Spleen (tissue), 11 donors: ENCODE measurements at regions not wholly inside any gene's neighbourhood (a gene's known extent, or its start where the extent isn't known, plus 50 kb on each side); places are given as distances from the start of the nearest gene placed in this dataset.

Experiments
- DNase-seq: peaks from one replicate; pipeline ENCODE4 v3.0.0-alpha.2; 2020
- H3K27ac ChIP-seq, 8 donors: fragments of 200-600 bp; sonication (generic) in 7 of 8; 1 replicate in 4 of 8; 2 replicates in 4 of 8; pipeline versions ENCODE4 v1.5.0 to v1.8.0; 2016 to 2021; ENCODE audit warnings: inconsistent platforms in 4 of 8, mild to moderate bottlenecking in 4 of 8, moderate library complexity in 1 of 8
- H3K27me3 ChIP-seq, 7 donors: fragments of 200-600 bp; sonication (generic) in 6 of 7; replicated peaks in 1 of 7; 1 replicate in 4 of 7; 2 replicates in 3 of 7; pipeline versions ENCODE4 v1.5.0 to v1.8.0; 2016 to 2021; ENCODE audit warnings: inconsistent platforms in 3 of 7, mild to moderate bottlenecking in 1 of 7
- H3K36me3 ChIP-seq, 6 donors: fragments of 200-600 bp; sonication (generic) in 5 of 6; 1 replicate in 4 of 6; 2 replicates in 2 of 6; pipeline versions ENCODE4 v1.5.0 to v1.8.0; 2016 to 2021; ENCODE audit warnings: inconsistent platforms in 2 of 6
- H3K4me1 ChIP-seq, 6 donors: fragments of 200-600 bp; sonication (generic) in 5 of 6; 1 replicate in 3 of 6; 2 replicates in 3 of 6; pipeline versions ENCODE4 v1.5.0 to v1.8.0; 2016 to 2021; ENCODE audit warnings: inconsistent platforms in 3 of 6
- H3K4me3 ChIP-seq, 8 donors: fragments of 200-600 bp; sonication (generic) in 7 of 8; 1 replicate in 4 of 8; 2 replicates in 4 of 8; pipeline versions ENCODE4 v1.5.0 to v1.8.0; 2016 to 2021; ENCODE audit warnings: inconsistent platforms in 4 of 8, mild to moderate bottlenecking in 4 of 8, moderate library complexity in 2 of 8
- H3K9me3 ChIP-seq, 8 donors: fragments of 200-600 bp; sonication (generic) in 7 of 8; 1 replicate in 4 of 8; 2 replicates in 4 of 8; pipeline versions ENCODE4 v1.5.0 to v1.8.0; 2016 to 2021; ENCODE audit warnings: inconsistent platforms in 4 of 8
- POLR2A ChIP-seq, 3 donors: fragments of 450-650 bp; IDR thresholded peaks; one replicate each; pipeline ENCODE4 v1.5.1; 2017; ENCODE audit warnings: antibody characterized with exemption in 3 of 3, mild to moderate bottlenecking in 1 of 3
- POLR2AphosphoS5 ChIP-seq, 3 donors: sonication (generic); formaldehyde crosslinking; IDR thresholded peaks; one replicate each; pipeline ENCODE4 v1.5.1; 2017; ENCODE audit warnings: antibody characterized with exemption in 3 of 3
- WGBS, 5 donors: extraction: QIAGEN DNeasy Blood & Tissue Kit in 3 of 5; methylation state at CpG; one replicate each; pipeline versions ENCODE4 v1.1.5 to v1.1.7; 2013 to 2018; 5-methylcytosine and 5-hydroxymethylcytosine counted together
- intact Hi-C: fragments of 100-400 bp; cut with DNase I; formaldehyde crosslinking; loops from one replicate; pipeline ENCODE4 v1.15.0; 2023; ENCODE audit warnings: low total_unique reads
- TF ChIP-seq, protein P1 (sequence below), 11 experiments: fragments of 200-600 bp in 7 of 11; fragments of 450-650 bp in 4 of 11; sonication (generic) in 4 of 11; IDR thresholded peaks in 8 of 11; conservative IDR thresholded peaks in 3 of 11; 1 replicate in 7 of 11; 2 replicates in 4 of 11; pipeline versions ENCODE4 v1.4.0 to v1.8.0; 2016 to 2021; ENCODE audit warnings: antibody characterized with exemption in 11 of 11, inconsistent platforms in 4 of 11, mild to moderate bottlenecking in 1 of 11
- donor health status: healthy with polysubstance abuse.
- donor health status: DM: no; HTN: no; CAD: no; lungs with moderate emphysema.
- donor health status: DM: no; HTN: no; CAD: no.
- donor health status: Bipolar disorder and iron deficiency.
- donor health status: healthy.
- donor health status: DM: no; HTN: no; CAD: no.
- donor health status: DM: yes; HTN: yes; CAD: no.

- H3K4me1 ChIP-seq = peaks cover 0 to 15% (median 8%) of the 10 kb centered on the region in 6 donors
- H3K9me3 ChIP-seq = no peaks in the 10 kb centered on the region
- TF ChIP-seq POLR2AphosphoS5 (IDR thresholded peaks at IDR 0.05) (no peak), POLR2A (IDR thresholded peaks at IDR 0.05) (no peak)
- TF ChIP-seq, protein P1, sequence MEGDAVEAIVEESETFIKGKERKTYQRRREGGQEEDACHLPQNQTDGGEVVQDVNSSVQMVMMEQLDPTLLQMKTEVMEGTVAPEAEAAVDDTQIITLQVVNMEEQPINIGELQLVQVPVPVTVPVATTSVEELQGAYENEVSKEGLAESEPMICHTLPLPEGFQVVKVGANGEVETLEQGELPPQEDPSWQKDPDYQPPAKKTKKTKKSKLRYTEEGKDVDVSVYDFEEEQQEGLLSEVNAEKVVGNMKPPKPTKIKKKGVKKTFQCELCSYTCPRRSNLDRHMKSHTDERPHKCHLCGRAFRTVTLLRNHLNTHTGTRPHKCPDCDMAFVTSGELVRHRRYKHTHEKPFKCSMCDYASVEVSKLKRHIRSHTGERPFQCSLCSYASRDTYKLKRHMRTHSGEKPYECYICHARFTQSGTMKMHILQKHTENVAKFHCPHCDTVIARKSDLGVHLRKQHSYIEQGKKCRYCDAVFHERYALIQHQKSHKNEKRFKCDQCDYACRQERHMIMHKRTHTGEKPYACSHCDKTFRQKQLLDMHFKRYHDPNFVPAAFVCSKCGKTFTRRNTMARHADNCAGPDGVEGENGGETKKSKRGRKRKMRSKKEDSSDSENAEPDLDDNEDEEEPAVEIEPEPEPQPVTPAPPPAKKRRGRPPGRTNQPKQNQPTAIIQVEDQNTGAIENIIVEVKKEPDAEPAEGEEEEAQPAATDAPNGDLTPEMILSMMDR (IDR thresholded peaks at IDR 0.05 in 8 of 11, conservative IDR thresholded peaks at IDR 0.05 in 3 of 11) = no peak
- no peak overlapping the region for H3K27ac ChIP-seq
- no peaks in the 10 kb centered on the region for H3K36me3 ChIP-seq
- H3K4me3 ChIP-seq = no peak overlapping the region
- WGBS, 5 donors = 70 to 81% (median 74%) methylated on average over 6 of the region's 6 CpGs
- peaks cover 0 to 18% (median 0%) of the 10 kb centered on the region in 7 donors for H3K27me3 ChIP-seq
- intact Hi-C loops = loop anchor here (2.0 kb wide), 1 partner anchor 240 kb away; no protein-coding TSS in a partner anchor
- DNase-seq = no peak
Measured at GRCh38 chr17:77772899-77773358, 185.6 kb upstream of the TNRC6C start.

DNA sequence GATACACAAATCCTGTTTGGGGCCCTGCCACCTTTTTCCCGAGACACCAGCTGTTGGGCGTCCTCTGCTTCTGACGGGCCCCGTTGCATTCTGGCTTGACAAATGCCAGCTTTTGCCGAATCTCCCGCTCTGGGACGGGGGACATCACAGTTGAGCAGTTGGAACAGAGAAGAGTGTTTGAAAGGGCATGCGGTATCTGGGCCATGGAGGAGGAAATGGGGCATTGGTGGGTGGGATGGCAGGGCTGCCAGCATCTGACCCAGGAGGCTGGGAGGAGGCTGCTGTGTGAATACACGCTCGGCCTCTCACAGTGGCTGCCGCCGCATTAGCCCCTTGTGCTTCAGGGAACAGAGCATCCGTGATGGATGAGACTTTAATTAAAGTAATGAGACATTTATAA is 184.3 kb upstream of the TNRC6C start:
- intact Hi-C loops = no loop called here
- no peaks in the 10 kb centered on the region for H3K9me3 ChIP-seq
- no peak overlapping the region for H3K4me3 ChIP-seq
- 93 to 99% (median 94%) methylated on average over 13 of the region's 13 CpGs for WGBS, 5 donors
- peaks cover 0 to 27% (median 10%) of the 10 kb centered on the region in 6 donors for H3K4me1 ChIP-seq
- no peak overlapping the region for H3K27ac ChIP-seq
- no peaks in the 10 kb centered on the region for H3K36me3 ChIP-seq
- peaks cover 0 to 17% (median 0%) of the 10 kb centered on the region in 7 donors for H3K27me3 ChIP-seq
- DNase-seq = no peak
- TF ChIP-seq, protein P1 (IDR thresholded peaks at IDR 0.05 in 8 of 11, conservative IDR thresholded peaks at IDR 0.05 in 3 of 11) = no peak
- TF ChIP-seq POLR2AphosphoS5 (IDR thresholded peaks at IDR 0.05) = no peak
- TF ChIP-seq POLR2A (IDR thresholded peaks at IDR 0.05) = no peak

DNA sequence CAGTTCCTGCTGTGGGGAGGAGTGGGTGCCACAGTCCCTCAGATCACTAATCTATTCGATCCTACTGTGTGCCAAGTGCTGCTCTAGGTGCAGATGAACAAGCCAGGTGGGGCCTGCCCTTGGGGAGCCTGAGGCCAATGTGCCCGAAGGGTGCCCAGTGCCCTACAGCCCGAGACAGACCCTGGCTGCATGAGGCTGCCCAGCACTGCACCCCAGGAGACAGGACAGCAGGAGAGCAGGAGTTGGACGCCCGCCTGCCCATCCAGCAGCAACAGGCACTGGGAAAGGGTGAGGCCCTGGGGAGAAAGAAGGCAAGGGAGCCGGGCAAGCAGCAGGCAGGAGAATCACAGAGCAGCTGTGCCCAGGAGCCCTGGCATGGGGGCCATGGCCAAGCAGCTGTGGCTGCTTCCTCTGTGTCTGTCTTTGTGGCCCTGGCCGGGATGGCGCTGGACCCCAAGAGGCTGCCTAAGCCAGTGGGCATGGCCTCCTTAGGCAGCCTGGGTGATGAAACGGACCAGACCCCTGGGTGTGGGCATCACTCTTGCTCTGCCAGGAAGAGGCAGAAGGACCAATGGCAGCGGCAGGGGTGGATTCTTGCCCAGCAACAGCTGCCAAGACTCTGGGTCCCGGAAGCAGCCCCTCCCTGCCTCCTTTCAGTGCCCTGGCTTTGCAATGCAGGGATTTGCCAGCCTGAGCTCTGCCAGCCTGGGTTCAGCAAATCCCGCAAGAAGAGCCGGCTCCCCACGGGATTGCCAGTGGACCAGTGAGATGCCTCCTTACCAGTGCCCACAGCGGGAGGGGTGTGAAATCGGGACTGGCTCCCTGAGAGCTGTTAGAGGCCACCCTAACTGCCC is 179.6 kb upstream of the TNRC6C start:
- TF ChIP-seq POLR2A (IDR thresholded peaks at IDR 0.05) = no peak
- no peak for TF ChIP-seq POLR2AphosphoS5 (IDR thresholded peaks at IDR 0.05)
- TF ChIP-seq, protein P1 (IDR thresholded peaks at IDR 0.05 in 8 of 11, conservative IDR thresholded peaks at IDR 0.05 in 3 of 11) = no peak
- no peak for DNase-seq
- WGBS, 5 donors = 62 to 84% (median 75%) methylated on average over 11 to 16 of the region's 16 CpGs
- intact Hi-C loops = no loop called here
- Histone ChIP-seq H3K27me3 (peaks cover 0 to 37% (median 0%) of the 10 kb centered on the region in 7 donors), H3K4me1 (peaks cover 0 to 32% (median 14%) of the 10 kb centered on the region in 6 donors), H3K9me3 (no peaks in the 10 kb centered on the region), H3K36me3 (no peaks in the 10 kb centered on the region), H3K27ac (peak overlapping the region in 2 of 8 donors; percentile 11 to 51), H3K4me3 (no peak overlapping the region)
